ENCODE measurements at regions not wholly inside any gene's neighbourhood (a gene's known extent, or its start where the extent isn't known, plus 50 kb on each side); places are given as distances from the start of the nearest gene placed in this dataset.

- TF ChIP-seq POLR2A (IDR thresholded peaks at IDR 0.05; ENCODE audit: low read length) (no peak), GATA1 (IDR thresholded peaks at IDR 0.05; ENCODE audit: low read depth, low read length) (no peak)
Measured at GRCh38 chr6:115524821-115525220, 535.9 kb downstream of the FRK start.
